Esophagus squamous epithelium (tissue), 5 donors: ENCODE measurements at regions not wholly inside any gene's neighbourhood (a gene's known extent, or its start where the extent isn't known, plus 50 kb on each side); places are given as distances from the start of the nearest gene placed in this dataset.

ENCODE experiments used
- DNase-seq: peaks from one replicate; lab custom pipeline; 2025; lab: John Stamatoyannopoulos, UW
- H3K27ac ChIP-seq, 4 donors: fragments of 200-600 bp; sonication (generic); one replicate each; pipeline ENCODE4 v1.5.1; 2016 to 2019; ENCODE audit warnings: mild to moderate bottlenecking in 1 of 4
- H3K27me3 ChIP-seq, 4 donors: fragments of 200-600 bp; sonication (generic); 1 replicate in 3 of 4; 2 replicates in 1 of 4; pipeline versions ENCODE4 v1.5.1 to v1.6.0; 2017 to 2021; ENCODE audit warnings: antibody characterized with exemption in 1 of 4
- H3K36me3 ChIP-seq, 3 donors: fragments of 200-600 bp; sonication (generic); one replicate each; pipeline ENCODE4 v1.5.1; 2016 to 2019
- H3K4me1 ChIP-seq, 3 donors: fragments of 200-600 bp; sonication (generic); one replicate each; pipeline ENCODE4 v1.5.1; 2017 to 2019
- H3K4me3 ChIP-seq, 4 donors: fragments of 200-600 bp; sonication (generic); 1 replicate in 3 of 4; 2 replicates in 1 of 4; pipeline ENCODE4 v1.5.1; 2016 to 2019; ENCODE audit warnings: mild to moderate bottlenecking in 2 of 4, moderate library complexity in 1 of 4
- H3K9me3 ChIP-seq, 3 donors: fragments of 200-600 bp; sonication (generic); one replicate each; pipeline ENCODE4 v1.5.1; 2016 to 2019
- CTCF ChIP-seq, 6 experiments: fragments of 450-650 bp in 4 of 6; fragments of 200-600 bp in 2 of 6; sonication (generic) in 2 of 6; IDR thresholded peaks; one replicate each; pipeline ENCODE4 v1.5.1; 2016 to 2019; ENCODE audit warnings: antibody characterized with exemption in 6 of 6, mild to moderate bottlenecking in 4 of 6, moderate library complexity in 4 of 6
- POLR2A ChIP-seq, 4 donors: fragments of 450-650 bp; IDR thresholded peaks; one replicate each; pipeline ENCODE4 v1.6.1; 2017; ENCODE audit warnings: antibody characterized with exemption in 4 of 4, mild to moderate bottlenecking in 4 of 4, moderate library complexity in 3 of 4
- WGBS, 2 donors: methylation state at CpG; one replicate each; pipeline ENCODE4 v1.1.5; 2018; 5-methylcytosine and 5-hydroxymethylcytosine counted together
- intact Hi-C: fragments of 100-400 bp; cut with DNase I; formaldehyde crosslinking; loops from one replicate; pipeline ENCODE4 v1.15.0; 2022
- donor health status: DM: yes; HTN: yes; CAD: no.

GRCh38 chr5:18403141-18403540, 768.9 kb downstream of the TAF11L14 start:
- Histone ChIP-seq H3K36me3 (no peaks in the 10 kb centered on the region), H3K27me3 (no peaks in the 10 kb centered on the region), H3K4me3 (no peak overlapping the region), H3K9me3 (no peaks in the 10 kb centered on the region), H3K27ac (no peak overlapping the region), H3K4me1 (no peaks in the 10 kb centered on the region)
- 18 to 32% methylated on average over 1 of the region's 1 CpG for WGBS, 2 donors
- no peak for DNase-seq
- TF ChIP-seq CTCF (IDR thresholded peaks at IDR 0.05) (no peak), POLR2A (IDR thresholded peaks at IDR 0.05) (no peak)
- intact Hi-C loops: no loop called here

GRCh38 chr5:18403941-18404438, 769.7 kb downstream of the TAF11L14 start:
- no peak overlapping the region for H3K4me3 ChIP-seq
- H3K9me3 ChIP-seq: no peaks in the 10 kb centered on the region
- 55 to 59% methylated on average over 3 of the region's 3 CpGs for WGBS, 2 donors
- no peaks in the 10 kb centered on the region for H3K36me3 ChIP-seq
- TF ChIP-seq POLR2A (IDR thresholded peaks at IDR 0.05): no peak
- no peak for TF ChIP-seq CTCF (IDR thresholded peaks at IDR 0.05)
- intact Hi-C loops: no loop called here
- H3K27me3 ChIP-seq: no peaks in the 10 kb centered on the region
- no peaks in the 10 kb centered on the region for H3K4me1 ChIP-seq
- H3K27ac ChIP-seq: no peak overlapping the region
- no peak for DNase-seq

- 47 to 62% methylated on average over 1 of the region's 1 CpG for WGBS, 2 donors
- TF ChIP-seq POLR2A (IDR thresholded peaks at IDR 0.05) (no peak), CTCF (IDR thresholded peaks at IDR 0.05) (no peak)
- no peaks in the 10 kb centered on the region for H3K27me3 ChIP-seq
- no peaks in the 10 kb centered on the region for H3K36me3 ChIP-seq
- intact Hi-C loops: no loop called here
- H3K27ac ChIP-seq: no peak overlapping the region
- no peak overlapping the region for H3K4me3 ChIP-seq
- no peak for DNase-seq
- H3K4me1 ChIP-seq: no peaks in the 10 kb centered on the region
- no peaks in the 10 kb centered on the region for H3K9me3 ChIP-seq
Observed at GRCh38 chr5:18420711-18421110, 786.5 kb downstream of the TAF11L14 start.

- H3K9me3 ChIP-seq: no peaks in the 10 kb centered on the region
- no peaks in the 10 kb centered on the region for H3K4me1 ChIP-seq
- TF ChIP-seq CTCF (IDR thresholded peaks at IDR 0.05): no peak
- TF ChIP-seq POLR2A (IDR thresholded peaks at IDR 0.05): no peak
- H3K27me3 ChIP-seq: no peaks in the 10 kb centered on the region
- H3K36me3 ChIP-seq: no peaks in the 10 kb centered on the region
- no peak overlapping the region for H3K4me3 ChIP-seq
- H3K27ac ChIP-seq: no peak overlapping the region
- no peak for DNase-seq
- intact Hi-C loops: no loop called here
Observed at GRCh38 chr5:18433336-18433735, 799.1 kb downstream of the TAF11L14 start.

GRCh38 chr5:18438126-18438525, 803.9 kb downstream of the TAF11L14 start:
- intact Hi-C loops: no loop called here
- no peak overlapping the region for H3K4me3 ChIP-seq
- no peak overlapping the region for H3K27ac ChIP-seq
- H3K4me1 ChIP-seq: no peaks in the 10 kb centered on the region
- TF ChIP-seq POLR2A (IDR thresholded peaks at IDR 0.05) (no peak), CTCF (IDR thresholded peaks at IDR 0.05) (no peak)
- H3K36me3 ChIP-seq: no peaks in the 10 kb centered on the region
- H3K9me3 ChIP-seq: no peaks in the 10 kb centered on the region
- no peak for DNase-seq
- WGBS, 2 donors: 33 to 37% methylated on average over 1 of the region's 1 CpG
- H3K27me3 ChIP-seq: no peaks in the 10 kb centered on the region
